ENCODE measurements at regions not wholly inside any gene's neighbourhood (a gene's known extent, or its start where the extent isn't known, plus 50 kb on each side); places are given as distances from the start of the nearest gene placed in this dataset.

- H2AFZ ChIP-seq (replicated peaks; ENCODE audit: low read length, poor library complexity): no peak overlapping the region
- H3K23ac ChIP-seq (ENCODE audit: low read depth, low read length): no peak overlapping the region
- H3K56ac ChIP-seq (ENCODE audit: extremely low read depth, insufficient read depth, low read length): no peak overlapping the region
- no peak overlapping the region for H3K4me3 ChIP-seq (ENCODE audit: insufficient read depth, low read depth, low read length)
- H3K14ac ChIP-seq (replicated peaks; ENCODE audit: low read depth, low read length): no peak overlapping the region
- intact Hi-C loops (cut with micrococcal nuclease) (no loop called here), in situ Hi-C loops (cut with MboI; ENCODE audit: low sequenced_read_pairs) (no loop called here), dilution Hi-C loops (cut with HindIII; ENCODE audit: low sequenced_read_pairs, unreplicated experiment) (no loop called here)
- WGBS, 2 experiments (ENCODE audit: extremely low coverage in 2 of 2, insufficient read length in 1 of 2): 63% methylated on average over 2 of the region's 9 CpGs; no CpG with 5 or more reads in 1 of the 2 experiments
- no peaks in the 10 kb centered on the region for H3K27me3 ChIP-seq (ENCODE audit: control insufficient read depth, insufficient read depth, low read length)
- H3K79me1 ChIP-seq (ENCODE audit: low read depth in 1 of 2, low read length in 2 of 2): no peaks in the 10 kb centered on the region
- peaks cover 7% of the 10 kb centered on the region; the same call in 1 of the 2 replicates for H3K9me3 ChIP-seq (ENCODE audit: control insufficient read depth, insufficient read depth, low read length)
- no peak overlapping the region for H2BK15ac ChIP-seq (ENCODE audit: low read depth, low read length)
- H2AK5ac ChIP-seq (ENCODE audit: low read depth, low read length): no peak overlapping the region
- DNase-seq (no peak), ATAC-seq (ENCODE audit: low read depth) (no peak)
- no peak overlapping the region for H4K91ac ChIP-seq (ENCODE audit: insufficient read depth, low read depth, low read length)
- H3K18ac ChIP-seq (ENCODE audit: low read depth, low read length): no peak overlapping the region
- H4K20me1 ChIP-seq (ENCODE audit: insufficient read depth, low read length): no peaks in the 10 kb centered on the region
- no peak overlapping the region for H4K5ac ChIP-seq (ENCODE audit: low read depth, low read length)
- no peak overlapping the region for H2AK9ac ChIP-seq (replicated peaks; ENCODE audit: low read depth, low read length, poor library complexity)
- BruUV-seq (replicated peaks): no TSS peak
- H3K4me2 ChIP-seq (ENCODE audit: low read depth, low read length): no peak overlapping the region
- H3K9ac ChIP-seq (ENCODE audit: low read depth, low read length): no peak overlapping the region
- no peak overlapping the region for H3K4ac ChIP-seq (ENCODE audit: low read depth, low read length)
- no peak overlapping the region for H2BK20ac ChIP-seq (ENCODE audit: low read depth, low read length)
- ChIA-PET CTCF (no interaction called here), POLR2A (ENCODE audit: unreplicated experiment) (no interaction called here)
- H2BK5ac ChIP-seq (ENCODE audit: low read depth, low read length, poor library complexity, severe bottlenecking): no peak overlapping the region
- no peaks in the 10 kb centered on the region for H3K4me1 ChIP-seq (ENCODE audit: control insufficient read depth, insufficient read depth, low read length)
- H4K8ac ChIP-seq (ENCODE audit: low read depth in 2 of 2, low read length in 2 of 2): no peak overlapping the region
- H3K27ac ChIP-seq (ENCODE audit: insufficient read depth, low read length): no peak overlapping the region
- no peaks in the 10 kb centered on the region for H3K9me1 ChIP-seq (ENCODE audit: insufficient read depth, low read length)
- H2BK120ac ChIP-seq (ENCODE audit: low read depth, low read length): no peak overlapping the region
- no peaks in the 10 kb centered on the region for H3K36me3 ChIP-seq (ENCODE audit: control insufficient read depth, insufficient read depth, low read length)
- TF ChIP-seq FOS (IDR thresholded peaks at IDR 0.05; ENCODE audit: low read depth, low read length) (no peak), MXI1 (IDR thresholded peaks at IDR 0.05; ENCODE audit: borderline replicate concordance, low read depth, low read length) (no peak), CTCF (conservative IDR thresholded peaks at IDR 0.05; ENCODE audit: low read depth, low read length) (no peak), USF2 (IDR thresholded peaks at IDR 0.05; ENCODE audit: low read depth, low read length) (no peak), POLR2A (IDR thresholded peaks at IDR 0.05; ENCODE audit: low read depth, low read length) (no peak), RCOR1 (IDR thresholded peaks at IDR 0.05; ENCODE audit: insufficient replicate concordance, low read length) (no peak), RFX5 (IDR thresholded peaks at IDR 0.05; ENCODE audit: low read depth, low read length) (no peak), NFE2L2 (IDR thresholded peaks at IDR 0.05; ENCODE audit: low read depth, low read length) (no peak), SMC3 (IDR thresholded peaks at IDR 0.05; ENCODE audit: low read depth, low read length) (no peak), ELK1 (IDR thresholded peaks at IDR 0.05; ENCODE audit: borderline replicate concordance, low read depth, low read length) (no peak), CHD1 (IDR thresholded peaks at IDR 0.05; ENCODE audit: low read depth, low read length) (no peak), BHLHE40 (IDR thresholded peaks at IDR 0.05; ENCODE audit: low read depth, low read length) (no peak), MAFK (IDR thresholded peaks at IDR 0.05; ENCODE audit: low read depth, low read length) (no peak), CEBPB (IDR thresholded peaks at IDR 0.05; ENCODE audit: low read depth, low read length) (no peak), RAD21 (IDR thresholded peaks at IDR 0.05; ENCODE audit: low read length) (no peak), MAZ (IDR thresholded peaks at IDR 0.05; ENCODE audit: borderline replicate concordance, low read depth, low read length) (no peak)
These were observed 81.9 kb upstream of the AUTS2 start for GRCh38 chr7:69516238-69516820.

Measured in IMR-90 (cell line).